Fibroblast of skin of scalp (primary cell): ENCODE measurements at regions not wholly inside any gene's neighbourhood (a gene's known extent, or its start where the extent isn't known, plus 50 kb on each side); places are given as distances from the start of the nearest gene placed in this dataset.
"Not testable (repeated sequence)": the region's sequence is repeated elsewhere in the genome, so short reads cannot be mapped to it uniquely, and the experiment has no call there.

Experiments
- DNase-seq: peaks from one replicate; pipeline ENCODE4 v3.0.0-alpha.2; 2013

DNA sequence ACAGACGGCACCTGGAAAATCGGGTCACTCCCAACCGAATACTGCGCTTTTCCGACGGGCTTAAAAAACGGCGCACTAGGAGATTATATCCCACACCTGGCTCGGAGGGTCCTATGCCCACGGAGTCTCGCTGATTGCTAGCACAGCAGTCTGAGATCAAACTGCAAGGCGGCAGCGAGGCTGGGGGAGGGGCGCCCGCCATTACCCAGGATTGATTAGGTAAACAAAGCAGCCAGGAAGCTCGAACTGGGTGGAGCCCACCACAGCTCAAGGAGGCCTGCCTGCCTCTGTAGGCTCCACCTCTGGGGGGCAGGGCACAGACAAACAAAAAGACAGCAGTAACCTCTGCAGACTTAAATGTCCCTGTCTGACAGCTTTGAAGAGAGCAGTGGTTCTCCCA is 64.5 kb downstream of the SLC30A10 start:
- DNase-seq, result not testable (repeated sequence)

DNA sequence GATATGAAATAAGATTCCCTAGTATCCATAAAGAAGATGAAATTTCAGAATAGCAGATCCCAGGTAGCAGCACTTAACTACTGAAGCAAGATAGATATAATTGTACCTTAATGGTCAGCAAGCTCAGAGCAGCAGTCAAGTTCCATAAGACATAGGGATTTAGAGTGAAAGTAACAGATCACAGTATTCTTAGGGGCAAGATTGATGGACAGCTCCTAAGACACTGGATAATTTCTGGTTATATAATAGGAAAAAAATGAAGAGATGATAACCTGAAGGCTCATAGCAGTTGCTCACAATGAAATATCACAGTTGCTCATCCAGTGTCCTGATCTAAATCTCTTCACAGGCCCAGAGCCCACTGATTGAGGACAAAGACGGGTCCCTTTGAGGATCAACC is 66.0 kb downstream of the SLC30A10 start:
- DNase-seq, result no peak

DNA sequence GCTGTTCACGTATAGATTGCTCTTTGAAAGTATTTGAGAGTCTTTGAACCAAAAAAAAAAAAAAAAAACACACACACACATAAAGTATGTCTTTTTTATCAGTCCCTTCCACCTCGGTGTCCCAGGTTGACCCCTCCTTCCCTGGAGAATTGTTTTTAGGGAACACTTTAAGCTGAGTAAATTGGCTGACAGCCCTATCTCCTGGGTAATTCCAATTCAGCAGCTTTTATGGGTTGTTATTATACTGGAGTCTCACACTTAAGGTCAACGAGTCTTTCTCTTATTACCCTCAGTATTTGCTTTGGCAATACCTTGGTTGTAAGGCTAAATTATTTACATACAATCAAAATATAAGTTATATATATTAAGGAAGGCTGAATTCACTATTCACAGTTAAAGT is 69.4 kb downstream of the SLC30A10 start:
- no peak for DNase-seq

- peak; percentile 17 for DNase-seq
These were observed 81.0 kb downstream of the SLC30A10 start for GRCh38 chr1:219847215-219847855.

DNA sequence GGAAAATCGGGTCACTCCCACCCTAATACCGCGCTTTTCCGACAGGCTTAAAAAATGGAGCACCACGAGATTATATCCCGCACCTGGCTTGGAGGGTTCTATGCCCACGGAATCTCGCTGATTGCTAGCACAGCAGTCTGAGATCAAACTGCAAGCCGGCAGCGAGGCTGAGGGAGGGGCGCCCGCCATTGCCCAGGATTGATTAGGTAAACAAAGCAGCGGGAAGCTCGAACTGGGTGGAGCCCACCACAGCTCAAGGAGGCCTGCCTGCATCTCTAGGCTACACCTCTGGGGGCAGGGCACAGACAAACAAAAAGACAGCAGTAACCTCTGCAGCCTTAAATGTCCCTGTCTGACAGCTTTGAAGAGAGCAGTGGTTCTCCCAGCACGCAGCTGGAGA is 88.8 kb downstream of the SLC30A10 start:
- DNase-seq, result not testable (repeated sequence)

DNA sequence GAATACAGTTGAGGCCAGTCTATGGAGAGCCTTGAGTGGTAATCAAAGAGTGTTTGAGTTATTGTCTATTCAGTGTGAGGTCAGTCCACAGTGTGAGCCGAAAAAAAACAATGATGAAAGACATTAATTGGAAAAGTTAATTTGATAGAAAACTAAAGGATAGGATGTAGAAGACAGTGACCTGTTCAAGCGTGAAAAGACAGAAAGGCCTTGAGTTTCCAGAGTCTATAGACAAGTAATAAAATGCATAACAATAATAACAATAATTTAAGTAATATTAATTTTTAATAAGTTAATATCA is 90.4 kb downstream of the SLC30A10 start:
- DNase-seq, result no peak

- DNase-seq, result peak; percentile 46
These were observed 90.9 kb downstream of the SLC30A10 start for GRCh38 chr1:219837274-219837993.

GRCh38 chr1:219834314-219834917 is 93.9 kb downstream of the SLC30A10 start:
- DNase-seq, result no peak

GRCh38 chr1:219833214-219833815 is 95.0 kb downstream of the SLC30A10 start:
- DNase-seq, result no peak

DNA sequence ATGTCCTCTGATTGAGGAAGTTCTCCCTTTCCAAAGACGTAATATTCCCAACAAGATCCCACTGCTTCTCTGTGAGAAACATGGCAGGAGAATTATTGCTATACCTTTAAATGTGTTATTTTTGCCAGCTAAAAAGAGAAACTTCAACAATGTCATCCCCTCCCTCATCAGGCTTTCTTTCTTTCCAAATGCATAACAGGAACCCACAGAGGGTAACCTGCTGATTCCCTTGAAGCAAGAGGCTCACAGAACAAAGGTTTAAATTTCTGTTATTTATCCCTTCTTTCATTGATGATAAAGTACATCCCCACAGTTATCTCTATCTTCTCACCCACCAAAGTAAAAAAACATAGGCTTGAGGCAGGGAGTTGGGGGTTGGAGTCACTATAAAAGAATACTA is 102.1 kb downstream of the SLC30A10 start:
- DNase-seq, result no peak

GRCh38 chr1:219825355-219825754 is 103.0 kb downstream of the SLC30A10 start:
- DNase-seq, result no peak

DNA sequence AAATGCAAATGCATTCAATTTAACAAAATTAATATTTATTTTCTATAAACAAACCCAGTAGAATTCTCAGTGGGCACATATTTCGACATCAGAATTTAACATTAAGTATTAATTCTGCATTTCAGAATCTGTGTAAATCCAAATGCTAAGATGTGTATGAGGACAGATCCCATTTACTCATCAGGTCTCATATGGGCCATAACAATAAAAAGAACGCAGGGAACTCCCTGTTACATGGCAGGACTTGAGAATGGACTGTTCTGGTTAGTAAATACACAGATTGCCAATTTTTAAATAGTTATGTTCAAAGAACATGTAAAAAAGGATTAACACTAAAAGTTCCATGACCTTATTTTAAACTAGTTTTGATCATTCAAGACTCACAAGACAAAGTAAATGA is 104.0 kb downstream of the SLC30A10 start:
- no peak for DNase-seq

DNA sequence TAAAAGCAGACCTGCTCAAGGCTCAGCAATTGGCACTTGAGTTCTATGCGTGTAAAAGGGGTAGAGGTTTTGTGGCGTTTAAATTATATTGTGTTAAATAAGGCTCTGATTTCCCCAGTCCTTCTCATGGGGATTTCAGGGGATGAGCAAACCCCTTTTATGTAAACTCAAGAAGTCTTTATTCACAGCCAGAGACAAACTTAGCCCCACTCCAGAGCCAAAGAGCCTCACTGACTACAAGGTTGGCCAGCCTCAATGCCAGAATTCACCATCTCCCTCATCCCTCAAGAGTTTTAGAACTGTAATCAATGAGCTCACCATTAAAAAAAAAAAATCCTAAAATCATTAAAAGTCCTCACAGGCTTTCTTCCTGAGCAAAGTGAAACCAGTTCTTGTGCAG is 107.8 kb downstream of the SLC30A10 start:
- no peak for DNase-seq

GRCh38 chr1:219817914-219818313 is 110.4 kb downstream of the SLC30A10 start:
- DNase-seq, result no peak

GRCh38 chr1:219813294-219813693 is 115.1 kb downstream of the SLC30A10 start:
- DNase-seq, result no peak

GRCh38 chr1:219812491-219813203 is 115.7 kb downstream of the SLC30A10 start:
- peak; percentile 68 for DNase-seq

GRCh38 chr1:219812086-219812485 is 116.3 kb downstream of the SLC30A10 start:
- DNase-seq, result no peak

DNA sequence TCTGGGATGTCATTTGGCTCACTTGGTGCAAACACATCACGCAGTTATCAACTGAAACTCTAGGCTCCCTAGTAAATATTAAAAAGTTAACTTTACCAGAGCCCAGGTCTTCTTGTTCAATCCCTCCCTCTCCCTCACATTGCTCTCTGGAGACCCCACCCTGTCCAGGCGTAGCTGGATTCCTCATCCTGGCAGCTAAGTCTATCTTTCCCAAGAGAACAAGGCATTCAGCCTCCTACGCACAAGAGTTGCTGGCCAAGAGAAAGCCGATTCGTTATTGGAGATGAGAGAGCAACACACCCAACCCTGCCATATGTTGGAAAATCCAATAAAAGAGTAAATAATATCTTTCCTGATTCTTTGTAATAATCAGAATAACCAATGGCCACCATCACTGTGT is 117.9 kb downstream of the SLC30A10 start:
- no peak for DNase-seq

DNA sequence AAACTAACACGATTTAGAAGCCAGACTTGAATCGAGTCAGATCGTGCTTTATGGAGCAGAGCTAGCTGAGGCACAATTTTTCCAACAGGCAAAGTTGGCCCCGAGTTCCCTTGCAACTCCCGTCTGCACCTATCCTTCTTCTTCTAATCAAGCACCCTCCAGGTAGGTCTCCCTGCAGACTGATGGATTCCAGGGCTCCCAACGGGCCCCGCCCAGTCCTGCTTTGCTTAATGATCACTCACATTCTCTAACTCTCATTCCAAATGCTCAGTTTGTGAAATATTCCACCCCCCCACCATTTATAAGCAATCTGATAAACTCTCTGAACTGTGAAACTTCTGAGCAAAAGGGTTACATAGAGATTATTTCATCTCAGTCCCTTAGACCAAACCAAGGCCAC is 119.6 kb downstream of the SLC30A10 start:
- no peak for DNase-seq

GRCh38 chr1:219806642-219807041 is 121.7 kb downstream of the SLC30A10 start:
- no peak for DNase-seq

DNA sequence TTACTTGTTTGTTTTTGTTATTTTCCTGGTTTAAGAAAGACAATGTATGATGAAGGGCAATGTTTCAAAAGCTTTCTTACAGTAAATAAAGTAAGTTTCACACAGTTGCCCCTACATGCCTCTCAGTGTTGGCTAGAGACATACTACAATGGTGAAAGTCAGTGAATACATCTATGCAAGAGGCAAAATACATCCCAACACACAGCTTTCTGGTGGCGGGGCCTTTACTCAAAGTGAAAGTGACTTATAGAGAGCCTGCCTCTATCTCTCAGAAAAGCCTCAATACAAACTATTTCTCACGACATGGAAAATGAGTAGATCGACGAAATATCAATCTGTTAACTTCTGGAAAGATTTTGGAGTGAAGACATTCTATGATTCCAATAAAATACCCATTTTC is 122.3 kb downstream of the SLC30A10 start:
- no peak for DNase-seq

GRCh38 chr1:219805191-219805590 is 123.2 kb downstream of the SLC30A10 start:
- DNase-seq, result no peak

DNA sequence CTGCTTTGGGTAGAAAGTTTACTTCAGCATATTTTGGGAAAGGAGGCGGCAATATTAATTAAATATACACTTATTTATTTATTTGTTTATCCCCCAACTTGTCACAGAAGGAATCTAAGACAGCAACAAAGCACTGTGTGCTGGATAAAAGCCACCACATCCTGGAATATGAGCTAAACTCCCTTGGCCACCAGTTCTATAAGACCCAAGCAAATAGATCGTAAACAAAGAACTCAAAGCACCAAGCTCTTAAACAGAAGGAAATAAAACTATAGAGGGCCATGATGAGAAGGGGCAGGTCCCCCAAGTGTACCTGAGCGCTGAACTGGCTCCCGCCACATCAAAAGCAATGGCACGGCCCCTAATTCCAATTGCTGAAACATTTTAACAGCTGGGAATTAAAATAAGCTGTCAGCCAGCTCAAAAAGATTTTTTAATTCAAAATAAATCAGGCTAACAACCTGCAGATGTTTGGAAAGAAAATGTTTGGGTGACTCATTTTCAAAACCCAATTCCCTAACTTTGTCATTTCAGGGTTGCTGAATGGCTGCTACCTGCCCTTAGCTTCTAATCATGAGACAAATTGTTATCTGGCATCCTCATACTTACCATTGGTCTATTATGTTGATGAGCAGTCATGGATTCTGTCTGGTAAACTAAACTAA is 127.1 kb downstream of the SLC30A10 start:
- no peak for DNase-seq
